ENCODE measurements at regions not wholly inside any gene's neighbourhood (a gene's known extent, or its start where the extent isn't known, plus 50 kb on each side); places are given as distances from the start of the nearest gene placed in this dataset.

GRCh38 chr21:28266061-28266460 lies 726.6 kb downstream of the LTN1 start:
- TF ChIP-seq POLR2AphosphoS5 (IDR thresholded peaks at IDR 0.05; ENCODE audit: insufficient read depth in 1 of 2, low read depth in 1 of 2) (no peak), POLR2A (IDR thresholded peaks at IDR 0.05) (no peak), CTCF (IDR thresholded peaks at IDR 0.05) (no peak)
- H3K27ac ChIP-seq: no peak overlapping the region
- no peak overlapping the region for H3K4me3 ChIP-seq
- H3K36me3 ChIP-seq: no peaks in the 10 kb centered on the region
- H3K27me3 ChIP-seq: no peaks in the 10 kb centered on the region
- no peak for DNase-seq (ENCODE audit: extremely low spot score in 2 of 2)
- H3K9me3 ChIP-seq: no peaks in the 10 kb centered on the region
- intact Hi-C loops (cut with DNase I): no loop called here
- no peaks in the 10 kb centered on the region for H3K4me1 ChIP-seq

GRCh38 chr21:28263974-28264373 lies 728.7 kb downstream of the LTN1 start:
- H3K4me1 ChIP-seq: no peaks in the 10 kb centered on the region
- no peak overlapping the region for H3K27ac ChIP-seq
- DNase-seq (ENCODE audit: extremely low spot score in 2 of 2): no peak
- H3K36me3 ChIP-seq: no peaks in the 10 kb centered on the region
- H3K27me3 ChIP-seq: no peaks in the 10 kb centered on the region
- no peak overlapping the region for H3K4me3 ChIP-seq
- TF ChIP-seq CTCF (IDR thresholded peaks at IDR 0.05): no peak
- no peak for TF ChIP-seq POLR2AphosphoS5 (IDR thresholded peaks at IDR 0.05; ENCODE audit: insufficient read depth in 1 of 2, low read depth in 1 of 2)
- TF ChIP-seq POLR2A (IDR thresholded peaks at IDR 0.05): no peak
- intact Hi-C loops (cut with DNase I): no loop called here
- no peaks in the 10 kb centered on the region for H3K9me3 ChIP-seq

- DNase-seq (ENCODE audit: extremely low spot score in 2 of 2): no peak
- H3K4me3 ChIP-seq: no peak overlapping the region
- intact Hi-C loops (cut with DNase I): no loop called here
- TF ChIP-seq POLR2A (IDR thresholded peaks at IDR 0.05) (no peak), CTCF (IDR thresholded peaks at IDR 0.05) (no peak), POLR2AphosphoS5 (IDR thresholded peaks at IDR 0.05; ENCODE audit: insufficient read depth in 1 of 2, low read depth in 1 of 2) (no peak)
- no peak overlapping the region for H3K27ac ChIP-seq
- H3K27me3 ChIP-seq: no peaks in the 10 kb centered on the region
- no peaks in the 10 kb centered on the region for H3K4me1 ChIP-seq
- H3K36me3 ChIP-seq: no peaks in the 10 kb centered on the region
- no peaks in the 10 kb centered on the region for H3K9me3 ChIP-seq
Measured at GRCh38 chr21:28261298-28261697, 731.4 kb downstream of the LTN1 start.

GRCh38 chr21:28257276-28257675 lies 735.4 kb downstream of the LTN1 start:
- no peaks in the 10 kb centered on the region for H3K36me3 ChIP-seq

GRCh38 chr21:28256837-28257236 lies 735.8 kb downstream of the LTN1 start:
- Histone ChIP-seq H3K36me3 (no peaks in the 10 kb centered on the region), H3K9me3 (no peaks in the 10 kb centered on the region), H3K4me3 (no peak overlapping the region), H3K4me1 (peaks cover 8% of the 10 kb centered on the region), H3K27ac (no peak overlapping the region), H3K27me3 (no peaks in the 10 kb centered on the region)
- intact Hi-C loops (cut with DNase I): no loop called here
- no peak for TF ChIP-seq CTCF (IDR thresholded peaks at IDR 0.05)
- TF ChIP-seq POLR2A (IDR thresholded peaks at IDR 0.05): no peak
- TF ChIP-seq POLR2AphosphoS5 (IDR thresholded peaks at IDR 0.05; ENCODE audit: insufficient read depth in 1 of 2, low read depth in 1 of 2): no peak
- DNase-seq (ENCODE audit: extremely low spot score in 2 of 2): no peak

More at GRCh38 chr21:28257276-28257675, 735.4 kb downstream of the LTN1 start:
- DNase-seq (ENCODE audit: extremely low spot score in 2 of 2): no peak
- intact Hi-C loops (cut with DNase I): no loop called here
- H3K4me1 ChIP-seq: peaks cover 8% of the 10 kb centered on the region
- H3K27ac ChIP-seq: no peak overlapping the region
- H3K9me3 ChIP-seq: no peaks in the 10 kb centered on the region
- no peaks in the 10 kb centered on the region for H3K27me3 ChIP-seq
- no peak for TF ChIP-seq POLR2A (IDR thresholded peaks at IDR 0.05)
- TF ChIP-seq POLR2AphosphoS5 (IDR thresholded peaks at IDR 0.05; ENCODE audit: insufficient read depth in 1 of 2, low read depth in 1 of 2): no peak
- TF ChIP-seq CTCF (IDR thresholded peaks at IDR 0.05): no peak
- H3K4me3 ChIP-seq: no peak overlapping the region

Data from vagina (tissue), 2 donors.